ENCODE measurements at regions not wholly inside any gene's neighbourhood (a gene's known extent, or its start where the extent isn't known, plus 50 kb on each side); places are given as distances from the start of the nearest gene placed in this dataset.

DNA sequence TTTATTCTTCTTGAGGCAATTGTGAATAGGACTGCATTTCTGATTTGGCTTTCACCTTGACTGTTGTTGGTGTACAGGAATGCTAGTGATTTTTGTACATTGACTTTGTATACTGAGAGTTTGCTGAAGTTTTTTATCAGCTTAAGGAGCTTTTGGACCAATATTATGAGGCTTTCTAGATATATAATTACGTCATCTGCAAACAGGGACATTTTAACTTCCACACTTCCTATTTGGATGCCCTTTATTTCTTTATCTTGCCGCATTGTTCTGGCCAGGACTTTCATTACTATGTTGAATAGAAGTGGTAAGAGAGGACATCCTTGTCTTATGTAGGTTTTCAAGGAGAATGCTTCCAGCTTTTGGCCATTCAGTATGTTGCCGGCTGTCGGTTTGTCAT is 425.4 kb upstream of the CHAC2 start:
- Histone ChIP-seq H2AFZ (ENCODE audit: low read depth, low read length, severe bottlenecking) (no peak overlapping the region), H3K36me3 (ENCODE audit: low read length) (no peaks in the 10 kb centered on the region), H3K27ac (ENCODE audit: low read depth, low read length) (no peak overlapping the region), H3K9me2 (replicated peaks; ENCODE audit: insufficient read depth, low read length) (no peaks in the 10 kb centered on the region), H3K27me3 (ENCODE audit: low read length) (no peaks in the 10 kb centered on the region), H3K9me3 (ENCODE audit: insufficient read depth, low read length) (no peaks in the 10 kb centered on the region), H4K20me1 (ENCODE audit: low read depth, low read length) (no peaks in the 10 kb centered on the region), H3K9ac (ENCODE audit: low read length) (no peak overlapping the region), H3K4me3 (ENCODE audit: insufficient read depth, low read length, poor library complexity, severe bottlenecking) (no peak overlapping the region), H3F3A (ENCODE audit: insufficient read depth) (no peaks in the 10 kb centered on the region), H3K79me2 (ENCODE audit: insufficient read depth, low read length) (no peaks in the 10 kb centered on the region), H3K4me2 (ENCODE audit: low read depth, low read length, poor library complexity, severe bottlenecking) (no peak overlapping the region)
- TF ChIP-seq, protein P1, sequence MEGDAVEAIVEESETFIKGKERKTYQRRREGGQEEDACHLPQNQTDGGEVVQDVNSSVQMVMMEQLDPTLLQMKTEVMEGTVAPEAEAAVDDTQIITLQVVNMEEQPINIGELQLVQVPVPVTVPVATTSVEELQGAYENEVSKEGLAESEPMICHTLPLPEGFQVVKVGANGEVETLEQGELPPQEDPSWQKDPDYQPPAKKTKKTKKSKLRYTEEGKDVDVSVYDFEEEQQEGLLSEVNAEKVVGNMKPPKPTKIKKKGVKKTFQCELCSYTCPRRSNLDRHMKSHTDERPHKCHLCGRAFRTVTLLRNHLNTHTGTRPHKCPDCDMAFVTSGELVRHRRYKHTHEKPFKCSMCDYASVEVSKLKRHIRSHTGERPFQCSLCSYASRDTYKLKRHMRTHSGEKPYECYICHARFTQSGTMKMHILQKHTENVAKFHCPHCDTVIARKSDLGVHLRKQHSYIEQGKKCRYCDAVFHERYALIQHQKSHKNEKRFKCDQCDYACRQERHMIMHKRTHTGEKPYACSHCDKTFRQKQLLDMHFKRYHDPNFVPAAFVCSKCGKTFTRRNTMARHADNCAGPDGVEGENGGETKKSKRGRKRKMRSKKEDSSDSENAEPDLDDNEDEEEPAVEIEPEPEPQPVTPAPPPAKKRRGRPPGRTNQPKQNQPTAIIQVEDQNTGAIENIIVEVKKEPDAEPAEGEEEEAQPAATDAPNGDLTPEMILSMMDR (IDR thresholded peaks at IDR 0.05; ENCODE audit: insufficient read depth, low read length, poor library complexity, severe bottlenecking), result no peak
- no peak for TF ChIP-seq EZH2phosphoT487 (conservative IDR thresholded peaks at IDR 0.05; ENCODE audit: low read length)

DNA sequence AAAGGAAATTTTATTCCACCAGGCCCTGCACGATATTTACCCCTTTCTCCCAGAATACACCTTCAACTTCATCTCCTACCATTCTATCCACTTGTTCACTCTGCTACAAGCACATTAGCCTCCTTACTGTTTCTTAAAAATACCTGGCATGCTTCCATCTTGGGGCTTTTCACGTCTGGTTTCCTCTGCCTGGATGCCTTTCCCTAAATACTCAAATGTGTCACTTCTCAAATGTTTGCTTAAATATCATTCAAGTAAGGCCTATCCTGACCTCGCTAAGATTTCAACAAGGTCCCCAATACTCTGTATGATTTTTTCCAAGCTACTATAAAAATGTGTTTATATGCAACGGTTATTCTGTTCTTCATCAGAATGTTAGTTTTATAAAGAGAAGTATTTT is 433.0 kb upstream of the CHAC2 start:
- no peaks in the 10 kb centered on the region for H3K27me3 ChIP-seq (ENCODE audit: low read length)
- TF ChIP-seq EZH2phosphoT487 (conservative IDR thresholded peaks at IDR 0.05; ENCODE audit: low read length), result no peak
- TF ChIP-seq, protein P1 (IDR thresholded peaks at IDR 0.05; ENCODE audit: insufficient read depth, low read length, poor library complexity, severe bottlenecking), result no peak
- H3K79me2 ChIP-seq (ENCODE audit: insufficient read depth, low read length), result no peaks in the 10 kb centered on the region

DNA sequence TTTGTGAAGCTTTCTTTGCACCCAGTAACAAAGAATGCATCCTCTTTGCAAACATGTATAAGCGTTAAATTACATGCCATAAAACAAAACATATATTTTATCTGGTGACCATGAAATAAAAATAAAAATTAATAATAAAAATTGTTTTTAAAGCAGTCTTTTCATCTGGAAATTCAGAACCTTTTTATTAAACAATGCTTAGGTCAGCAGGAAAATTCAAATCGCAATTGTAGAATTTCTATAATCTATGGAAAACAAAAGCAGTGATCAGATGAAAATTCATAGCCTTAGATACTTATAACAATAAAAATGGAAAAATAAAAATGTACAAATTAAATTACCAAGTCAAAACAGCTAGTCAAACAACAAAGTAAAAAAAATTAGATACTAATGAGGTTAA is 435.9 kb upstream of the CHAC2 start:
- no peak overlapping the region for H3K4me2 ChIP-seq (ENCODE audit: low read depth, low read length, poor library complexity, severe bottlenecking)
- no peaks in the 10 kb centered on the region for H3K79me2 ChIP-seq (ENCODE audit: insufficient read depth, low read length)
- no peaks in the 10 kb centered on the region for H3K9me2 ChIP-seq (replicated peaks; ENCODE audit: insufficient read depth, low read length)
- no peak overlapping the region for H3K27ac ChIP-seq (ENCODE audit: low read depth, low read length)
- no peak overlapping the region for H3K4me3 ChIP-seq (ENCODE audit: insufficient read depth, low read length, poor library complexity, severe bottlenecking)
- no peaks in the 10 kb centered on the region for H3F3A ChIP-seq (ENCODE audit: insufficient read depth)
- H3K9me3 ChIP-seq (ENCODE audit: insufficient read depth, low read length), result no peaks in the 10 kb centered on the region
- TF ChIP-seq, protein P1 (IDR thresholded peaks at IDR 0.05; ENCODE audit: insufficient read depth, low read length, poor library complexity, severe bottlenecking), result no peak
- no peak for TF ChIP-seq EZH2phosphoT487 (conservative IDR thresholded peaks at IDR 0.05; ENCODE audit: low read length)
- no peaks in the 10 kb centered on the region for H3K36me3 ChIP-seq (ENCODE audit: low read length)
- no peaks in the 10 kb centered on the region for H3K27me3 ChIP-seq (ENCODE audit: low read length)
- no peak overlapping the region for H2AFZ ChIP-seq (ENCODE audit: low read depth, low read length, severe bottlenecking)
- no peaks in the 10 kb centered on the region for H4K20me1 ChIP-seq (ENCODE audit: low read depth, low read length)
- no peak overlapping the region for H3K9ac ChIP-seq (ENCODE audit: low read length)

More for the DNA sequence above, 433.0 kb upstream of the CHAC2 start:
- Histone ChIP-seq H3K4me2 (ENCODE audit: low read depth, low read length, poor library complexity, severe bottlenecking) (no peak overlapping the region), H3K9ac (ENCODE audit: low read length) (no peak overlapping the region), H2AFZ (ENCODE audit: low read depth, low read length, severe bottlenecking) (no peak overlapping the region), H3K36me3 (ENCODE audit: low read length) (no peaks in the 10 kb centered on the region), H3K27ac (ENCODE audit: low read depth, low read length) (no peak overlapping the region), H4K20me1 (ENCODE audit: low read depth, low read length) (no peaks in the 10 kb centered on the region), H3K9me3 (ENCODE audit: insufficient read depth, low read length) (no peaks in the 10 kb centered on the region), H3K9me2 (replicated peaks; ENCODE audit: insufficient read depth, low read length) (no peaks in the 10 kb centered on the region), H3K4me3 (ENCODE audit: insufficient read depth, low read length, poor library complexity, severe bottlenecking) (no peak overlapping the region), H3F3A (ENCODE audit: insufficient read depth) (no peaks in the 10 kb centered on the region)

All from SU-DHL-6 (cell line).